T-helper 1 cell treated with Interleukin-12 subunit alpha and Interleukin-12 subunit beta and Interleukin-4 antibody, amounts not matched to agents 30 ng/mL and 1 ng/mL, for 36 hours (primary cell): ENCODE measurements at regions not wholly inside any gene's neighbourhood (a gene's known extent, or its start where the extent isn't known, plus 50 kb on each side); places are given as distances from the start of the nearest gene placed in this dataset.

Source experiments
- intact Hi-C: fragments of 100-400 bp; cut with micrococcal nuclease; formaldehyde crosslinking; loops from one replicate; pipeline ENCODE4 v1.15.1; 2024

DNA sequence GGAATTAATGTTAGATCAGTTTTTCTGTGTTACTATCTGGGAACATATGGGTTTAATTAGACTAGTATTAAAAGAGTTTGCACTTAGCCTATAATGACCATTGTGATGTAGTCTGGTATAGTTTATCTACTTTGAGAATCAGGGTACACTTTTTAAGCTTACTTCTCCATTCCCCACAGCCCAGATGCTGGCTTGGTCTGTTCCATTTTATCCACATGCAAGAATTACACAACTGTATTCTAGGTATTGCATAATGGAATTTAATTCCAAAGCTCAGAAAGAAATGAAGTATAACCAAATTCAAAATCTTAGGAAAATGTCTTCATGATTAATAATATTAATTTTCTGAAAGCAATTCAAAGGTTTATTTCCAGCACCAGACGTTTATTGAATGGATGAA is 122.2 kb upstream of the PDGFD start:
- intact Hi-C loops: no loop called here

DNA sequence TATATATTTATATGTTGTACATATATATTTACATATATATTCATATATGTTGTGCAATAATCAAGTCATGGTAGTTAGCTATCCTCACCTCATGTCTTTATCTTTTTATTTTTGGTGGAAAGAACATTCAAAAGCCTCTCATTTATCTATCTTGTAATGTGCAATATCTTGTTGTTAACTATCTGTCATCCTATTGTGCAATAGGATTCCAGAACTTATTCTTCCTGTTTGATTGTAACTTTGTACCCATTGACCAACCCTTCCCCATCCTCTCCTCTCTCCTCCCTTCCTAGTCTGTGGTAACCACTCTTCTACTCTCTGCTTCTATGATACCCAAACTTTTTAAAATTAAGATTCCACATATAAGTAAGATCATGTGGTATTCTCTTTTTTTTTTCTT is 115.6 kb upstream of the PDGFD start:
- intact Hi-C loops: no loop called here

DNA sequence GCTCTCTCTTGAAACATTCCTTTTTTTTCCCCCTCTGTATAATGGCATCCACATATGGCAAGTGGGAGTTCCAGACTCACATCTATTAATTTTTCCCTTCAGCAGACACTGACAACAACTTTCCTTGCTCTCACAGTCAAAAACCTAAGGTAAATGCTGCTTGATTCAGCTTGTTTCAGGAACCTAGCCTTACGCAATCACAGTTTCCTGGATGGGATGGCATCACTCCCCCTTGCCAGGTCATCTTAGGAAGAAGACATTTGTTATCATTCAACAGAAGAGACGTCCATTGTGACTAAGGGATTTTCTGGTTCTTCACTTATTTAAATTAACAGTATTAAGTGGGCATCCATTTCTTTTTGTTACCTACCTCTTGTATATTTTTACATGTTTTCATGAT is 112.0 kb upstream of the PDGFD start:
- intact Hi-C loops: no loop called here

DNA sequence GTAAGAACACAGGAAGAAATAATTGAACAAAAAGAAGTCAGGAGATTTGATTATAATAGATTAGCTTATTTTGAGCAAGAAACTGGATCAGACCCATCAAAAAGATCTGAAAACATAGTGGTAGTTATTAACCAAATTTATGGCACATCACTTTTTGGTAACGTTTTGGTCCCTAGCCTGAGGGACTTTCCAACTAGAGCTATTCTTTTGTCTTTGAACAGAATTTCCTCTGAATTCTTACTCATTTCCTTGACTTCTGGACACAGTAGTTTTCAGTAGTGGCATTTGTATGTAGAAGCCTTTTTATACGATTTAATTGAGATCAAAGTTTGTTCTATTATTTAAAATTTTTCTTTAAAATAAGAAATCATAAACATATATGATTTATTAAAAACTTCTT is 96.5 kb upstream of the PDGFD start:
- intact Hi-C loops: no loop called here

DNA sequence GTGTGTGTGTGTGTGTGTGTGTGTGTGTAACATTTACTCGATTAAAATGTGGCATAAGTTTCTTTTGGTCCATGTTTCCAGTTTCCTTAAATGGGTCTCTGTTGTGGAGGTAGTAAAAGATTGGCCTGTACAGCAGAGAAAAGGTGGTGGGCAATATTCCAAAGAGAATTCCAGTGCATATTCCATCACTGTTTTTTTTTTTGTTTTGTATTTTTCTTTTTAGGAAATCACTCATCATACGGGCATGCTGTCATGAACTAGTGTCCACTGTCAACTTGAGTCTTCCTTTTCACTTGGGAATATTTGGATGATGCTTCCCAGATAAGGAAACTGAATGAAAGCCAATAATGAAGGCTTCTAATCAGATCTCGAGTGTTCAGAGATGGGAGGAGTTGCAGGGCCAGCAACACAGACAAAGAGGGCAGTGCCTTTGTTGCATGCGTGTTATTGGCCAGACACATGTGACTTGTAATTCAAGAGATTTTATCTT is 95.2 kb upstream of the PDGFD start:
- intact Hi-C loops: no loop called here

DNA sequence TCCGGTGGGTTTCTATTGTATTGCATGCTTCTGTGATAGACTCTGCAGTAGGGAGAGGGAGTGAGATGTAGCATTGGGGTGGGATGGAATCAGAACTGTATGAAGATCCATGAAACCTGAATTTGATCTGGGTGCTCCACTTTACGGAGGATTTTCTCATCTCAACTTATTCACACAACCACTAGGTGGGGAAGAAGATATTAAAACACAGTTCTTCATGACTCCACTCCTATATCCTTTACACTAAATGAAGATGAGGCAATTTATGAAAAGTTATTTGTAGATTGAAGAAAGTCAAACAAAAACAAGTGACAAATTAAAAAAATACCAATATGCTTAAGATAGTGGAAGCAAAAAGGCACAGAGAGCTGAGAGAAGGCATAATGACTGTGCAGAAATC is 92.6 kb upstream of the PDGFD start:
- intact Hi-C loops: no loop called here

DNA sequence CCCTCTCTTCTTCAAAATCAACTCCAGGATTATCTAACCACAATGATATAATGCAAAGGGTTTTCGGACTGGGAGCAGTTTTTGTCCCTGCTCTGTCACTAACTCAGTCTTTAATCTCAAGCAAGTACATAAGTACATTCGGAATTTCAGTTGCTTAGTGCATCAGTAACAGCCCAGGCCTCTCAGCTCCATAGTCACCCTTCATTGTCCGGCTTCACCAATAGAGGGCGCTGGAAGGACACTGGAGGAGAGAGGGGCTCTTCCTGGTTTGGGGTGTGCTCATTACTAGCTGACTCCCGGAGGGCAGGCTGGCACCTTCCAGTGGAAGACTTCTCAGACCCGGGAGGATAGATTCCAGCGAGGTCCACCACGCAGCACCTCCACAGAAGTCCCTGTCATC is 90.4 kb upstream of the PDGFD start:
- intact Hi-C loops: loop anchor here (5.0 kb wide), 1 partner anchor 1608 kb away; no protein-coding TSS in a partner anchor

DNA sequence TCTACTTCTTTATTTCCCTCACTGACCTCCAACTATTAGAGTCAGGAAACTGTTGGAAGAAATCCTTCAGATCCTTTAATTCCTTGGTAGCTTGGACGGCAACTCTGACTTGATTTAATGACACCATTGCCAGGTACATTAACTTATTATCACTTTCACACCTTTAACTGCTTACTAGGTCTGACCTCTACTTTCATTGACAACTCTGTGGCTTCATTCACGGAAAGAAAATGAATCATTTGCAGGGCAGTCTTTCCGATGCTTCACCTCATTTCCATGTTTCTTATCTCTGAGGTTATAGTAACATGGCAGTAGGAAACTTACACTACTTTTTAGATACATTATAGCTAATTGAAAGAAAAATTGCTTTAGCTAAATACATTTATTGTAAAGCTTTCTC is 82.6 kb upstream of the PDGFD start:
- intact Hi-C loops: no loop called here

DNA sequence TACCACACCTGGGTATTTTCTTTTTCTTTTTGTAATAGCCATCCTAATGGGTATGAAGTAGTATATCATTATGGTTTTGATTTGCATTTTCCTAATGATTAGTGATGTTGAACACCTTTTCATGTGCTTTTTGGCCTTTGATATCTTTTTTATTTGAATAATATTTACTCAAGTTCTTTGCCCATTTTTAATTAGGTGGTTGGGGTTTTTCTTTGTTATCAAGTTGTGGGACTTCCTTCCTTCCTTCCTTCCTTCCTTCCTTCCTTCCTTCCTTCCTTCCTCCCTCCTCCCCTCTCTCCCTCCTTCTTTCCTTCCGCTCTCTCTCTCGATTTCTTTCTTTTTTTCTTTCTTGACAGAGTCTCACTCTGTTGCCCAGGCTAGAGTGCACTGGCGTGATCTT is 75.0 kb upstream of the PDGFD start:
- intact Hi-C loops: no loop called here

DNA sequence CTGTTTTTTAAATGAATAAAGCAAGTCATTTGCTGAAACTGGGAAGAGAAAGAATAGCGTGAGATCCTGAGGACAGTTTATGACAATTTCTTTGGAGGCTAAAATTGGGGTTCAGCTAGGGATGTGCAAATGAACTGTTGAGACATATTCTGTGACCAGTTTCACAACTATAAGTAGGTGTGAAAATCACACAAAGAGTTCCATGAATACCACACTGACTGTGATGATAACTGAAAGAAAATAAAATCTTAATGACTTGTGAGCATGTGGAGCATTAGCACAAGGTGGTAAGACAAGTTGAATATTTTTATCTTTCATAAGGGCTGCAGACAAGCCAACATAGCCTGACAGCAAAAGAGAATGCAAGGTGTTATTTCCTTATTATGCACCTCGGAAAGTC is 61.1 kb upstream of the PDGFD start:
- intact Hi-C loops: no loop called here

DNA sequence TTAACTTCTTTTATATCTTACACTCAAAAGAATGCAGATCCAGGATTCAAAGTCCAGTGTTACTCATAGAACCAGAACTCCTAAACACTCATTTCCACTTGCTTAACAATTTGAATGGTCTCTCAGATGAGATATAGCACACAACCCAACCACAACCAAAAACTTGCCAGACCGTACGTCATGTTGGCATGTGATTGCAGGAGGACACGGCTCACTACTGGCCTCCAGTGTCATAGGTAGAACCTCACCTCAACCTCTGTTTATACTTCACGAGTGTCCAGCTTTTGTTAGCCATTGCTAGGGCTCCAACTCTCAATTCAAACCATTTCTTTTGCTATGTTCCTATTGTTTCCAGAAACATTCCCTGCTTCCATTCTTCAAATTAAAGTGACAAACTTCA is 58.5 kb upstream of the PDGFD start:
- intact Hi-C loops: no loop called here

DNA sequence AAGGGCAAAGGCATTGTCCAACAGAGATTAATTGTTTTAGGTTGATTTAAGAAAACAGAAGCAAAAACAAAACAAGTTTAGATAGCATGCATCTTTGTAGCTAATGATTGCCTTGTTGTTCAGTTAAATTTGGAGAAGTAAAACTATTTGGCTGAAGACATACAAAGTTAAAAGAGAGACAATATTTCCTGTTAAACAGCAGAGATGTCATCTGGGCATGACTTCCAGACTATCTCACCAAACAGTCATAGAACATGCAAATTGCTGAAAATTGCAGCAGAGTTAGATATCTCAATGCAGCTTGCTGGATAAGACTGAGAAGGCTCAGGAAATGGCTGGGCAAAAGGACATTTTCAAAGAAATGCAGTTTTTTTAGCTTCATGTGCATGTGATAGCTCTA is 57.5 kb upstream of the PDGFD start:
- intact Hi-C loops: no loop called here

DNA sequence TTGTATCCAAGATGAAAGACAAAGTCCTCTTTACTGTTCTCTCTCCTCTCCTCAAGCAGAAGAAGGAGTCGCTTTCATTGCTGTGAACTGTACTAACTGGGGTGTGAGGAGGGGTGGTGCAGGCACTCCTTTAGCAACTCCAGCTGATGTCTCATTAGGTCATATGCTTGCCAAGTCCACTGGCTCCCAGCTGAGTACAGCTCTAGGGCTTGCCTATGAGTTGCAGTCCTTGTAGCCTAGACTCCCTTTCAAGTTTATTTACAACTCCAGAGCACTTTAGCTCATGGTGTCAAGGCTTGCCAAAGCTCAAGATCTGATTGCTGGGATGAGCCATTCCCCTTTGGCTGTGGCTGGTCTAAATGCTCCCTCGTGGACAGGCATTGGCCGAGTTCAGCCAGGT is 55.1 kb upstream of the PDGFD start:
- intact Hi-C loops: no loop called here

DNA sequence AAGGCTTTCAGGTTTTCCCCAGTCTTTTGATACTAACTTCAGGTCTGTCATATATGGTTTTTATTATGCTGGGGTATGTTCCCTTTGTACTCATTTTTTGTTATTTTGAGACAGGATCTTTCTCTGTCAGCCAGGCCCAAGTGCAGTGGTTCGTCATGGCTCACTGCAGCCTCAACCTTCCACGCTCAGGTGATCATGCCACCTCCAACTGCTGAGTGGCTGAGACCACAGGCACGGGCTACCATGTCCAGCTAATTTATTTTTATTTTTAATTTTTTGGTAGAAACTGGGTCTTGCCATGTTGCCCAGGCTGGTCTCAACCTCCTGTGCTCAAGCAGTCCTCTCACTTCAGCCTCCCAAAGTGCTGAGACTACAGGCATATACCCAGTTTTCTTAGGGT is 50.6 kb upstream of the PDGFD start:
- intact Hi-C loops: no loop called here
